ENCODE measurements at regions not wholly inside any gene's neighbourhood (a gene's known extent, or its start where the extent isn't known, plus 50 kb on each side); places are given as distances from the start of the nearest gene placed in this dataset.

DNA sequence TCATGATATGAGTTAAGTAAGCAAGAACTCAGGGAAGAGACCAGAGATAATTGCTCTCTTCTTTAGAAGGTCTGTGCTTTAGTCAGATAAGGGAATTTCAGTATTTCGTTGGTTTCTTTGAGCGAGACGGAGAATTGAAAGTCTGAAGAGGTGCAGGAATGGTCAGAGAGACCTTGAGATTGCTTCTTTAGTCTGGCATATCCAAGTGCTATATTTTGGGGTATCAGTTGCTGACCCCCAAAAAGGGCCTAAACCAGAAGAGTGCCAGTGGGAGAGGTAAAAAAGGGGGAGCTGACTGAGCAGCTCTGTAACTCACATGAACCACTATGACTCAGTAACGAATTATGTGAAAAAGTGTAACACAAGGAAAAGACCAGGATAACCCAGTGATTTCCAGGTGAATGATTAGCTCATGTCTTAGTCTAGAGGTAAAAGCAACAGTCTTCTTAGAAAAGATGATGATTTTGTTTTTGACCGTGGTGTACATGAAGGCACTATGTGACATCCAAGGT lies 932.9 kb downstream of the TDRD15 start (continued):
- 0 out of 2 replicates have a peak, but pooled peaks have one; percentile 12 for TF ChIP-seq NR2F2 (IDR thresholded peaks at IDR 0.05; ENCODE audit: borderline replicate concordance, low read depth)
- 0 out of 2 replicates have a peak, but pooled peaks have one; percentile 33 for TF ChIP-seq ATF7-NPFF (CRISPR knock-in tag; IDR thresholded peaks at IDR 0.05; ENCODE audit: low read depth)
- TF ChIP-seq ARNT (IDR thresholded peaks at IDR 0.05) = no peak
- TF ChIP-seq GATA4 (IDR thresholded peaks at IDR 0.05; ENCODE audit: borderline replicate concordance, low read depth) = 0 out of 2 replicates have a peak, but pooled peaks have one; percentile 23
- 0 out of 2 replicates have a peak, but pooled peaks have one; percentile 17 for TF ChIP-seq ZNF747 (CRISPR knock-in tag; IDR thresholded peaks at IDR 0.05; ENCODE audit: borderline replicate concordance)
- peak; percentile 52; the same call in 1 of the 2 replicates for TF ChIP-seq TBX2 (CRISPR knock-in tag; IDR thresholded peaks at IDR 0.05; ENCODE audit: borderline replicate concordance)
- TF ChIP-seq ZNF12 (CRISPR knock-in tag; IDR thresholded peaks at IDR 0.05) = 0 out of 2 replicates have a peak, but pooled peaks have one; percentile 5
- no peak for TF ChIP-seq MAZ (IDR thresholded peaks at IDR 0.05; ENCODE audit: borderline replicate concordance, low read depth, low read length)
- TF ChIP-seq MAZ (CRISPR knock-in tag; IDR thresholded peaks at IDR 0.05; ENCODE audit: low read depth) = 0 out of 2 replicates have a peak, but pooled peaks have one; percentile 46
- no peak for TF ChIP-seq RFXANK (CRISPR knock-in tag; IDR thresholded peaks at IDR 0.05)
- TF ChIP-seq GATAD2A (CRISPR knock-in tag; IDR thresholded peaks at IDR 0.05) = 0 out of 2 replicates have a peak, but pooled peaks have one; percentile 9
- TF ChIP-seq SOX6 (IDR thresholded peaks at IDR 0.05) = no peak
- TF ChIP-seq SOX6 (CRISPR knock-in tag; IDR thresholded peaks at IDR 0.05) = peak; percentile 64
- no peak; the same call in 1 of the 2 replicates for TF ChIP-seq POLR2G (IDR thresholded peaks at IDR 0.05; ENCODE audit: low read depth, low read length)
- peak in 1 of 2 experiments; percentile 20; a peak in 1 of 4 replicates for TF ChIP-seq EP300 (IDR thresholded peaks at IDR 0.05; ENCODE audit: low read depth in 2 of 2, low read length in 2 of 2)
- TF ChIP-seq EP300 (CRISPR knock-in tag; IDR thresholded peaks at IDR 0.05; ENCODE audit: borderline replicate concordance) = no peak
- 0 out of 2 replicates have a peak, but pooled peaks have one; percentile 35 for TF ChIP-seq ZNF124 (CRISPR knock-in tag; IDR thresholded peaks at IDR 0.05)
- 0 out of 2 replicates have a peak, but pooled peaks have one; percentile 18 for TF ChIP-seq THAP11 (CRISPR knock-in tag; IDR thresholded peaks at IDR 0.05)
- TF ChIP-seq, protein P1, sequence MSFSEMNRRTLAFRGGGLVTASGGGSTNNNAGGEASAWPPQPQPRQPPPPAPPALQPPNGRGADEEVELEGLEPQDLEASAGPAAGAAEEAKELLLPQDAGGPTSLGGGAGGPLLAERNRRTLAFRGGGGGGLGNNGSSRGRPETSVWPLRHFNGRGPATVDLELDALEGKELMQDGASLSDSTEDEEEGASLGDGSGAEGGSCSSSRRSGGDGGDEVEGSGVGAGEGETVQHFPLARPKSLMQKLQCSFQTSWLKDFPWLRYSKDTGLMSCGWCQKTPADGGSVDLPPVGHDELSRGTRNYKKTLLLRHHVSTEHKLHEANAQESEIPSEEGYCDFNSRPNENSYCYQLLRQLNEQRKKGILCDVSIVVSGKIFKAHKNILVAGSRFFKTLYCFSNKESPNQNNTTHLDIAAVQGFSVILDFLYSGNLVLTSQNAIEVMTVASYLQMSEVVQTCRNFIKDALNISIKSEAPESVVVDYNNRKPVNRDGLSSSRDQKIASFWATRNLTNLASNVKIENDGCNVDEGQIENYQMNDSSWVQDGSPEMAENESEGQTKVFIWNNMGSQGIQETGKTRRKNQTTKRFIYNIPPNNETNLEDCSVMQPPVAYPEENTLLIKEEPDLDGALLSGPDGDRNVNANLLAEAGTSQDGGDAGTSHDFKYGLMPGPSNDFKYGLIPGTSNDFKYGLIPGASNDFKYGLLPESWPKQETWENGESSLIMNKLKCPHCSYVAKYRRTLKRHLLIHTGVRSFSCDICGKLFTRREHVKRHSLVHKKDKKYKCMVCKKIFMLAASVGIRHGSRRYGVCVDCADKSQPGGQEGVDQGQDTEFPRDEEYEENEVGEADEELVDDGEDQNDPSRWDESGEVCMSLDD (CRISPR knock-in tag; IDR thresholded peaks at IDR 0.05; ENCODE audit: borderline replicate concordance) = peak; percentile 20; the same call in 1 of the 2 replicates
- TF ChIP-seq SALL1 (CRISPR knock-in tag; IDR thresholded peaks at IDR 0.05) = no peak
- peak; percentile 21; the same call in 1 of the 2 replicates for TF ChIP-seq ZNF644 (CRISPR knock-in tag; IDR thresholded peaks at IDR 0.05; ENCODE audit: low read depth)
- TF ChIP-seq RARA (CRISPR knock-in tag; IDR thresholded peaks at IDR 0.05) = 0 out of 2 replicates have a peak, but pooled peaks have one; percentile 26
- TF ChIP-seq HMG20A (CRISPR knock-in tag; IDR thresholded peaks at IDR 0.05; ENCODE audit: borderline replicate concordance) = peak; percentile 33; the same call in 1 of the 2 replicates
- peak; percentile 33; the same call in 1 of the 2 replicates for TF ChIP-seq ZBTB7B (CRISPR knock-in tag; IDR thresholded peaks at IDR 0.05)

Measured in HepG2 (cell line).